ENCODE measurements at regions not wholly inside any gene's neighbourhood (a gene's known extent, or its start where the extent isn't known, plus 50 kb on each side); places are given as distances from the start of the nearest gene placed in this dataset.

GRCh38 chr1:82836973-82837680 is 1036.4 kb downstream of the ADGRL2 start:
- in situ Hi-C loops (cut with MboI; ENCODE audit: low sequenced_read_pairs): no loop called here
- no peaks in the 10 kb centered on the region for H3K27me3 ChIP-seq (ENCODE audit: low read depth)
- H3K36me3 ChIP-seq (replicated peaks): no peaks in the 10 kb centered on the region
- H3K4me1 ChIP-seq: peaks cover 42% of the 10 kb centered on the region
- no peaks in the 10 kb centered on the region for H3K9me3 ChIP-seq
- no peak for DNase-seq (ENCODE audit: low spot score in 2 of 2)
- H3K4me3 ChIP-seq: no peak overlapping the region

GRCh38 chr1:82836213-82836972 is 1035.7 kb downstream of the ADGRL2 start:
- in situ Hi-C loops (cut with MboI; ENCODE audit: low sequenced_read_pairs): no loop called here
- H3K4me1 ChIP-seq: peaks cover 44% of the 10 kb centered on the region
- peak in 1 of 2 experiments; percentile 31 for DNase-seq (ENCODE audit: low spot score in 2 of 2)
- no peak overlapping the region for H3K4me3 ChIP-seq
- H3K9me3 ChIP-seq: no peaks in the 10 kb centered on the region
- no peaks in the 10 kb centered on the region for H3K36me3 ChIP-seq (replicated peaks)
- H3K27me3 ChIP-seq (ENCODE audit: low read depth): no peaks in the 10 kb centered on the region

GRCh38 chr1:82830690-82831380 is 1030.1 kb downstream of the ADGRL2 start:
- in situ Hi-C loops (cut with MboI; ENCODE audit: low sequenced_read_pairs): no loop called here
- Histone ChIP-seq H3K27me3 (ENCODE audit: low read depth) (no peaks in the 10 kb centered on the region), H3K36me3 (replicated peaks) (no peaks in the 10 kb centered on the region), H3K4me1 (peaks cover 17% of the 10 kb centered on the region), H3K9me3 (no peaks in the 10 kb centered on the region), H3K4me3 (no peak overlapping the region)
- peak in 1 of 2 experiments; percentile 72 for DNase-seq (ENCODE audit: low spot score in 2 of 2)

- no peaks in the 10 kb centered on the region for H3K9me3 ChIP-seq
These were observed 1028.8 kb downstream of the ADGRL2 start for GRCh38 chr1:82829527-82829926.

GRCh38 chr1:82823876-82824275 is 1023.1 kb downstream of the ADGRL2 start:
- no peaks in the 10 kb centered on the region for H3K27me3 ChIP-seq (ENCODE audit: low read depth)
- no peak for DNase-seq (ENCODE audit: low spot score in 2 of 2)
- in situ Hi-C loops (cut with MboI; ENCODE audit: low sequenced_read_pairs): no loop called here
- H3K4me1 ChIP-seq: peaks cover 26% of the 10 kb centered on the region
- H3K9me3 ChIP-seq: no peaks in the 10 kb centered on the region
- H3K36me3 ChIP-seq (replicated peaks): no peaks in the 10 kb centered on the region
- H3K4me3 ChIP-seq: no peak overlapping the region

More at GRCh38 chr1:82829527-82829926, 1028.8 kb downstream of the ADGRL2 start:
- H3K27me3 ChIP-seq (ENCODE audit: low read depth): no peaks in the 10 kb centered on the region
- no peak for DNase-seq (ENCODE audit: low spot score in 2 of 2)
- no peak overlapping the region for H3K4me3 ChIP-seq
- in situ Hi-C loops (cut with MboI; ENCODE audit: low sequenced_read_pairs): no loop called here
- peaks cover 17% of the 10 kb centered on the region for H3K4me1 ChIP-seq
- H3K36me3 ChIP-seq (replicated peaks): no peaks in the 10 kb centered on the region

GRCh38 chr1:82820816-82821215 is 1020.1 kb downstream of the ADGRL2 start:
- no peak overlapping the region for H3K4me3 ChIP-seq
- H3K9me3 ChIP-seq: no peaks in the 10 kb centered on the region
- H3K4me1 ChIP-seq: peaks cover 26% of the 10 kb centered on the region
- peak in 1 of 2 experiments; percentile 69 for DNase-seq (ENCODE audit: low spot score in 2 of 2)
- in situ Hi-C loops (cut with MboI; ENCODE audit: low sequenced_read_pairs): no loop called here
- no peaks in the 10 kb centered on the region for H3K27me3 ChIP-seq (ENCODE audit: low read depth)
- no peaks in the 10 kb centered on the region for H3K36me3 ChIP-seq (replicated peaks)

GRCh38 chr1:82819234-82819633 is 1018.5 kb downstream of the ADGRL2 start:
- in situ Hi-C loops (cut with MboI; ENCODE audit: low sequenced_read_pairs): no loop called here
- no peak for DNase-seq (ENCODE audit: low spot score in 2 of 2)
- H3K4me3 ChIP-seq: no peak overlapping the region
- H3K9me3 ChIP-seq: no peaks in the 10 kb centered on the region
- peaks cover 33% of the 10 kb centered on the region for H3K4me1 ChIP-seq
- H3K27me3 ChIP-seq (ENCODE audit: low read depth): no peaks in the 10 kb centered on the region
- no peaks in the 10 kb centered on the region for H3K36me3 ChIP-seq (replicated peaks)

GRCh38 chr1:82818586-82818985 is 1017.9 kb downstream of the ADGRL2 start:
- H3K36me3 ChIP-seq (replicated peaks): no peaks in the 10 kb centered on the region
- in situ Hi-C loops (cut with MboI; ENCODE audit: low sequenced_read_pairs): no loop called here
- H3K4me1 ChIP-seq: peaks cover 40% of the 10 kb centered on the region
- no peaks in the 10 kb centered on the region for H3K27me3 ChIP-seq (ENCODE audit: low read depth)
- no peaks in the 10 kb centered on the region for H3K9me3 ChIP-seq
- no peak overlapping the region for H3K4me3 ChIP-seq
- DNase-seq (ENCODE audit: low spot score in 2 of 2): no peak

GRCh38 chr1:82813386-82813785 is 1012.7 kb downstream of the ADGRL2 start:
- no peaks in the 10 kb centered on the region for H3K27me3 ChIP-seq (ENCODE audit: low read depth)
- peak in 1 of 2 experiments; percentile 92 for DNase-seq (ENCODE audit: low spot score in 2 of 2)
- peaks cover 34% of the 10 kb centered on the region for H3K4me1 ChIP-seq
- no peak overlapping the region for H3K4me3 ChIP-seq
- H3K9me3 ChIP-seq: no peaks in the 10 kb centered on the region
- in situ Hi-C loops (cut with MboI; ENCODE audit: low sequenced_read_pairs): no loop called here
- no peaks in the 10 kb centered on the region for H3K36me3 ChIP-seq (replicated peaks)

- no peak overlapping the region for H3K4me3 ChIP-seq
- in situ Hi-C loops (cut with MboI; ENCODE audit: low sequenced_read_pairs): no loop called here
- DNase-seq (ENCODE audit: low spot score in 2 of 2): no peak
- H3K9me3 ChIP-seq: no peaks in the 10 kb centered on the region
- peaks cover 34% of the 10 kb centered on the region for H3K4me1 ChIP-seq
- H3K36me3 ChIP-seq (replicated peaks): no peaks in the 10 kb centered on the region
- H3K27me3 ChIP-seq (ENCODE audit: low read depth): no peaks in the 10 kb centered on the region
These were observed 1009.9 kb downstream of the ADGRL2 start for GRCh38 chr1:82810601-82811000.

- Histone ChIP-seq H3K9me3 (no peaks in the 10 kb centered on the region), H3K4me3 (no peak overlapping the region), H3K36me3 (replicated peaks) (no peaks in the 10 kb centered on the region), H3K4me1 (peaks cover 15% of the 10 kb centered on the region), H3K27me3 (ENCODE audit: low read depth) (no peaks in the 10 kb centered on the region)
- in situ Hi-C loops (cut with MboI; ENCODE audit: low sequenced_read_pairs): no loop called here
- no peak for DNase-seq (ENCODE audit: low spot score in 2 of 2)
These were observed 1006.8 kb downstream of the ADGRL2 start for GRCh38 chr1:82807563-82807962.

GRCh38 chr1:82806133-82806532 is 1005.4 kb downstream of the ADGRL2 start:
- H3K27me3 ChIP-seq (ENCODE audit: low read depth): no peaks in the 10 kb centered on the region
- H3K4me1 ChIP-seq: peaks cover 19% of the 10 kb centered on the region
- no peak overlapping the region for H3K4me3 ChIP-seq
- in situ Hi-C loops (cut with MboI; ENCODE audit: low sequenced_read_pairs): no loop called here
- no peak for DNase-seq (ENCODE audit: low spot score in 2 of 2)
- no peaks in the 10 kb centered on the region for H3K9me3 ChIP-seq
- no peaks in the 10 kb centered on the region for H3K36me3 ChIP-seq (replicated peaks)

- H3K4me3 ChIP-seq: no peak overlapping the region
- no peaks in the 10 kb centered on the region for H3K9me3 ChIP-seq
- H3K36me3 ChIP-seq (replicated peaks): no peaks in the 10 kb centered on the region
- in situ Hi-C loops (cut with MboI; ENCODE audit: low sequenced_read_pairs): no loop called here
- DNase-seq (ENCODE audit: low spot score in 2 of 2): peak; percentile 61 to 75
- H3K4me1 ChIP-seq: peaks cover 15% of the 10 kb centered on the region
- H3K27me3 ChIP-seq (ENCODE audit: low read depth): no peaks in the 10 kb centered on the region
These were observed 1000.4 kb downstream of the ADGRL2 start for GRCh38 chr1:82801176-82801575.

- peaks cover 15% of the 10 kb centered on the region for H3K4me1 ChIP-seq
- no peaks in the 10 kb centered on the region for H3K27me3 ChIP-seq (ENCODE audit: low read depth)
- peak; percentile 22 to 68 for DNase-seq (ENCODE audit: low spot score in 2 of 2)
- in situ Hi-C loops (cut with MboI; ENCODE audit: low sequenced_read_pairs): no loop called here
- no peak overlapping the region for H3K4me3 ChIP-seq
- H3K36me3 ChIP-seq (replicated peaks): no peaks in the 10 kb centered on the region
- no peaks in the 10 kb centered on the region for H3K9me3 ChIP-seq
These were observed 1000.0 kb downstream of the ADGRL2 start for GRCh38 chr1:82800721-82801120.
